Karpas-422 (cell line): ENCODE measurements at regions not wholly inside any gene's neighbourhood (a gene's known extent, or its start where the extent isn't known, plus 50 kb on each side); places are given as distances from the start of the nearest gene placed in this dataset.

Experiments
- DNase-seq: peaks from one replicate; pipeline ENCODE4 v3.0.0-alpha.2; 2015
- H2AFZ ChIP-seq: fragments of 200-600 bp; sonication (generic); 2 replicates; pipeline ENCODE4 v1.6.1; 2014; ENCODE audit warnings: antibody characterized with exemption, low read length, mixed read lengths
- H3K27ac ChIP-seq: fragments of 200-600 bp; sonication (generic); 2 replicates; pipeline ENCODE4 v1.5.1; 2014; ENCODE audit warnings: mild to moderate bottlenecking, low read length, moderate library complexity
- H3K27me3 ChIP-seq: fragments of 200-600 bp; sonication (generic); 2 replicates; pipeline ENCODE4 v1.6.1; 2014; ENCODE audit warnings: low read length, mixed read lengths
- H3K36me3 ChIP-seq: fragments of 200-600 bp; sonication (generic); 2 replicates; pipeline ENCODE4 v1.6.1; 2014; ENCODE audit warnings: low read length, mixed read lengths; ENCODE audit not compliant: insufficient read depth
- H3K4me1 ChIP-seq: fragments of 200-600 bp; sonication (generic); 2 replicates; pipeline ENCODE4 v1.6.1; 2014; ENCODE audit warnings: mild to moderate bottlenecking, low read length, mixed read lengths
- H3K4me2 ChIP-seq: fragments of 200-600 bp; sonication (generic); 2 replicates; pipeline ENCODE4 v1.6.1; 2014; ENCODE audit warnings: low read length, low read depth, mild to moderate bottlenecking; ENCODE audit not compliant: poor library complexity, severe bottlenecking
- H3K4me3 ChIP-seq: fragments of 200-600 bp; sonication (generic); 2 replicates; pipeline ENCODE4 v1.5.1; 2014; ENCODE audit warnings: mild to moderate bottlenecking, antibody characterized with exemption, low read length, mixed read lengths
- H3K79me2 ChIP-seq: fragments of 200-600 bp; sonication (generic); 2 replicates; pipeline ENCODE4 v1.6.1; 2014; ENCODE audit warnings: mild to moderate bottlenecking, low read length, mixed read lengths
- H3K9ac ChIP-seq: fragments of 200-600 bp; sonication (generic); 2 replicates; pipeline ENCODE4 v1.6.0; 2014; ENCODE audit warnings: low read length
- H3K9me2 ChIP-seq: fragments of 200-600 bp; sonication (generic), shearing (Covaris generic); replicated peaks from 2 replicates; pipeline ENCODE4 v1.6.0; 2014; ENCODE audit warnings: mild to moderate bottlenecking, low read length, moderate library complexity; ENCODE audit not compliant: insufficient read depth
- H3K9me3 ChIP-seq: fragments of 300-700, 200-600 bp; sonication (generic); 2 replicates; pipeline ENCODE4 v1.6.1; 2014; ENCODE audit warnings: low read length, mixed read lengths
- H4K20me1 ChIP-seq: fragments of 200-600 bp; sonication (generic); 2 replicates; pipeline ENCODE4 v1.6.1; 2014; ENCODE audit warnings: mild to moderate bottlenecking, antibody characterized with exemption, low read length, low read depth; ENCODE audit not compliant: insufficient read depth

DNA sequence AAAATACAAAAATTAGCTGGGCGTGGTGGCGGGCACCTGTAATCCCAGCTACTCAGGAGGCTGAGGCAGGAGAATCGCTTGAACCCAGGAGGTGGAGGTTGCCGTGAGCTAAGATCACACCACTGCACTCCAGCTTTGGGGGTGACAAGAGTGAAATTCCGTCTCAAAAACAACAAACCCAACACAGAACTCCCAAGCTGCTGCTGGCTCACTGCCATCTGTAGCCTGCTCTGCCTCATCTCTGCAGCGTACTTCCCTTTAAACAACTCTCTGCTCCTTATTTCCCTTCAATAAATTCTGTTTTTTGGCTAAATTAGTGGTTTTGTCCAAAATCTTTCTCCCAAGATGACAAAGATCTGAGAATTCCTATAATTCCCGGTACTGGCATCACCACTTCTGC, 189.2 kb upstream of the GALNT17 start:
- Histone ChIP-seq H3K4me1 (no peaks in the 10 kb centered on the region), H3K4me2 (no peak overlapping the region), H3K36me3 (no peaks in the 10 kb centered on the region), H3K9ac (no peak overlapping the region), H3K4me3 (no peak overlapping the region), H3K9me2 (no peaks in the 10 kb centered on the region), H4K20me1 (no peaks in the 10 kb centered on the region), H3K27me3 (no peaks in the 10 kb centered on the region), H3K27ac (no peak overlapping the region), H3K79me2 (no peaks in the 10 kb centered on the region), H3K9me3 (no peaks in the 10 kb centered on the region), H2AFZ (no peak overlapping the region)
- no peak for DNase-seq

DNA sequence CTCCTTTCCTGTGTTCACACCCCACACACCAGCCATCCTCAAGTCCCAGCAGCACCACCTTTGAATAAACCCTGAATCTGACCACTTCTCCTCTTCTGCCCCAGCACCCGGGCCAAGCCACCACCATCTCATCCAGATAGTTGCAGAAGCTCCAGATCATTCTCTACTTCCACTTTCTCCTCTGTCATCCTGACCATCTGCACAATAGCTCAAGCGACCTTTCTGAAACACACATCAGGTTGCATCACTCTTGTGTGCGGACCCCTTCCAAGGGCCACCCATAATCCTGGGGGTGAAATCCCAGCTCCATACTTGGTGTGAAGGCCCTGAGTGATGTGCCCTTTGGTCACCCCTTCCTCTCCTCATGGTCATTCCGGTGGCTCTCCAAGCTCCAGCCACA, 187.4 kb upstream of the GALNT17 start:
- H3K4me1 ChIP-seq, result no peaks in the 10 kb centered on the region
- no peak overlapping the region for H3K27ac ChIP-seq
- no peaks in the 10 kb centered on the region for H3K79me2 ChIP-seq
- no peak overlapping the region for H3K4me2 ChIP-seq
- H3K27me3 ChIP-seq, result no peaks in the 10 kb centered on the region
- H3K9me2 ChIP-seq, result no peaks in the 10 kb centered on the region
- no peak overlapping the region for H3K9ac ChIP-seq
- peaks cover 2% of the 10 kb centered on the region; the same call in 1 of the 2 replicates for H3K9me3 ChIP-seq
- H4K20me1 ChIP-seq, result no peaks in the 10 kb centered on the region
- DNase-seq, result no peak
- no peak overlapping the region for H3K4me3 ChIP-seq
- H3K36me3 ChIP-seq, result no peaks in the 10 kb centered on the region
- H2AFZ ChIP-seq, result no peak overlapping the region

DNA sequence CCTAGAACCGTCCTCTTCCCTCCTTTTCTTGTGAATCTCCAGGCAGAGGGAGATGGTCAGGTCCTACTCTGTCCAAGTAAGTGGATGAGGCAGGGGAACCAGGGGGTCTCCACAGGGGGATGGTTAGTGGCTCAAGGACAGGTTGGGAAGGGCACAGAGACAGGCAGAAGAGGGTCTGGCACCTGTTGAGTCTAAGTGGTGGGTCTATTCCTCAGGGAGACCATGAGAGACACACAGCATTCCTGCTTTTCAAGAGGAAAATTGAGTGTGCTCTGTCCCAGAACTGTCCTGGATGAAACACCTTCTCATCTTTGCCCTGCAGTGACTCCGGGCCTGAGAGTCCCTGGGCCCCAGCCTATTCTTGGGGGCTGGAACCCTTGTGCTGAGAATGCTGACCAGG, 184.8 kb upstream of the GALNT17 start:
- H3K4me1 ChIP-seq, result no peaks in the 10 kb centered on the region
- H3K27me3 ChIP-seq, result no peaks in the 10 kb centered on the region
- peaks cover 2% of the 10 kb centered on the region; the same call in 1 of the 2 replicates for H3K9me3 ChIP-seq
- no peak overlapping the region for H3K27ac ChIP-seq
- H4K20me1 ChIP-seq, result no peaks in the 10 kb centered on the region
- H3K9ac ChIP-seq, result no peak overlapping the region
- DNase-seq, result no peak
- H2AFZ ChIP-seq, result no peak overlapping the region
- H3K9me2 ChIP-seq, result no peaks in the 10 kb centered on the region
- no peaks in the 10 kb centered on the region for H3K36me3 ChIP-seq
- H3K4me2 ChIP-seq, result no peak overlapping the region
- no peak overlapping the region for H3K4me3 ChIP-seq
- H3K79me2 ChIP-seq, result no peaks in the 10 kb centered on the region

DNA sequence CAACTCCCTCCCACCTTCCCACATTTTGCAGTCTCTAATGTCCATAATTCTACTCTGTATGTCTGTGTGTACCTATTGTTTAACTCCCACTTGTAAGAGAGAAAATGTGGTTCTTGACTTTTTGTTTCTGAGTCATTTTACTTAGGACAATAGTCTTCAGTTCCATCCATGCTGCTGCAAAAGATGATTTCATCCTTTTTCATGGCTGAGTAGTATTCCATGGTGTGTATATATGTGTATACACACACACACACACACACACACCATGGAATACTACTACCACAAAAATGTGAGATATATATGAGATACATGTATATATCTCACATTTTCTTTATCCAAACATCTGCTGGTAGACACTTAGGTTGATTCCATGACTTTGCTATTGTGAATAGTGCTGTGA, 182.1 kb upstream of the GALNT17 start:
- no peaks in the 10 kb centered on the region for H3K36me3 ChIP-seq
- no peak overlapping the region for H3K4me2 ChIP-seq
- no peak overlapping the region for H2AFZ ChIP-seq
- no peak for DNase-seq
- H3K9me3 ChIP-seq, result peaks cover 2% of the 10 kb centered on the region; the same call in 1 of the 2 replicates
- H3K9ac ChIP-seq, result no peak overlapping the region
- H3K4me3 ChIP-seq, result no peak overlapping the region
- H4K20me1 ChIP-seq, result no peaks in the 10 kb centered on the region
- H3K9me2 ChIP-seq, result no peaks in the 10 kb centered on the region
- no peaks in the 10 kb centered on the region for H3K4me1 ChIP-seq
- H3K27ac ChIP-seq, result no peak overlapping the region
- 0 out of 2 replicates have a peak, but pooled peaks cover 3% of the 10 kb centered on the region for H3K27me3 ChIP-seq
- no peaks in the 10 kb centered on the region for H3K79me2 ChIP-seq

DNA sequence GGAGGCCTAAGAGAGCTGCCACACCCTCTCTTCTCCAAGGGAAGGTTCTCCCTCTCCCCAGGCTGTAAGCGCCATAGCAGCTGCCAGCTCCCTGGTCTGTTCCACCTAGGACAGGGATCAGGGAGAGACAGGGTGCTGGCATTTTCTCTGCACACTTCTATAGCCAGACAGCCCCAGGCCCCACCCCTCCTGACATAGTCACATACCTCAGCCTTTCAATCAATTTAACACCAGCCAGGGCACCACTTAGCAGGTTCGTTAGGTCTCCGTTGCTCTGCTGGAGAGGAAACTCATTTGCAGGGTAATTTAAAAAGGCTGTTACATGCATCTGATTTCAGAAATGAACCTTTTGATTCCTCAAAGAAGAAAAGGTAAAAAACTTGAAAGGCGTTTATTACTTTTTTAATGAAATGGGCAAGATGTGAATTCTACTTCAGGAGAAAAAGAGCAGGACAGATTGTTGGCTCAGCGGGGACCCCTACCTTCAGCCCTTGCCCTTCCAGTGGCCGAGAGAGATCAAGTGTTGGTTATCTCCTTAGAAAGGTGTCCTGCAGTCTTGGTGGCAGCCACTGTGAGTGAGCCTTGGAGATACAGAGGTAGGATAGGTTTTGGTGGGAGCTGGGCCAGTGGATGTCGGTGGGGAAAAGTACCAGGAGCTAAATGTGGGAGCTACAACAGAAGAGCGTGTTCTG, 180.5 kb upstream of the GALNT17 start:
- no peaks in the 10 kb centered on the region for H3K9me2 ChIP-seq
- no peaks in the 10 kb centered on the region for H3K79me2 ChIP-seq
- no peaks in the 10 kb centered on the region for H3K4me1 ChIP-seq
- H4K20me1 ChIP-seq, result no peaks in the 10 kb centered on the region
- no peaks in the 10 kb centered on the region for H3K36me3 ChIP-seq
- no peak overlapping the region for H2AFZ ChIP-seq
- no peak overlapping the region for H3K4me2 ChIP-seq
- no peak overlapping the region for H3K27ac ChIP-seq
- no peak for DNase-seq
- H3K9ac ChIP-seq, result no peak overlapping the region
- 0 out of 2 replicates have a peak, but pooled peaks cover 3% of the 10 kb centered on the region for H3K27me3 ChIP-seq
- no peak overlapping the region for H3K4me3 ChIP-seq
- peaks cover 2% of the 10 kb centered on the region; the same call in 1 of the 2 replicates for H3K9me3 ChIP-seq

DNA sequence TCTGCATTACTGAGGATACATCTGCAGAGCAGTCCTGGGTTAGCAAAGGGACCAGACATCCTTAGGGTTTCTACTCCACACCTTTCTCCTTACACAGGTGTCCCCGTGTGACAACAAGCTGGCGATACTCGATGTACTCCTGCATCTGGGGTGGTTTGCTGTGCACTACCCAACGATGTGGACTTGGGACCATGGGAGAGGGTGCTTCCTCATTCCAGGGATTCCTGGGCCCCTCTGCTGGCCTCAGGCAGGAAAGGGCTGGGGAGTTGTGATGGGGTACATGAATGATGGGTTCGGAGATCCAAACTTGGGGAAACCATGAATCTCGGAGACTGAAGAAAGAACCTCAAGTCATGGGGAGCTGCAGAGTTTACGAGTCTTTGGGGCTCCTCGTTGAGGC, 179.6 kb upstream of the GALNT17 start:
- H3K9me2 ChIP-seq, result no peaks in the 10 kb centered on the region
- H3K4me1 ChIP-seq, result no peaks in the 10 kb centered on the region
- H3K36me3 ChIP-seq, result no peaks in the 10 kb centered on the region
- H2AFZ ChIP-seq, result no peak overlapping the region
- H3K9ac ChIP-seq, result no peak overlapping the region
- DNase-seq, result no peak
- H3K9me3 ChIP-seq, result peaks cover 2% of the 10 kb centered on the region; the same call in 1 of the 2 replicates
- H3K79me2 ChIP-seq, result no peaks in the 10 kb centered on the region
- no peak overlapping the region for H3K4me2 ChIP-seq
- no peak overlapping the region for H3K27ac ChIP-seq
- no peak overlapping the region for H3K4me3 ChIP-seq
- 0 out of 2 replicates have a peak, but pooled peaks cover 3% of the 10 kb centered on the region for H3K27me3 ChIP-seq
- H4K20me1 ChIP-seq, result no peaks in the 10 kb centered on the region

DNA sequence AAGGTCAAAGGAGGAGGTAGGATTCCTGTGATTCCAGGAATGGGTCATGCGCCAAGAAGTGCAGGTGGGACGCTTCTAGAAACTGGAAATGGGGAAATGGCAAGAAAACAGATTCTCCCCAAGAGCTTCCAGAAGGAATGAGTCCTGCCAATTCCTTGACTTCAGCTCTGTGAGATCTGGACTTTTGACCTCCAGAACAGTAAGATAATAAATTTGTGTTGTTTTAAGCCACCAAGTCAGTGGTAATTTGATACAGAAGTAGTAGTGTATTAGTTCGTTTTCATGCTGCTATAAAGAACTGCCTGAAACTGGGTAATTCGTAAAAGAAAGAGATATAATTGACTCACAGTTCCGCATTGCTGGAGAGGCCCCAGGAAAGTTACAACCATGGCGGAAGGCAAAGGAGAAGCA, 178.6 kb upstream of the GALNT17 start:
- no peaks in the 10 kb centered on the region for H3K79me2 ChIP-seq
- peaks cover 2% of the 10 kb centered on the region; the same call in 1 of the 2 replicates for H3K9me3 ChIP-seq
- no peak for DNase-seq
- H3K27ac ChIP-seq, result no peak overlapping the region
- H3K36me3 ChIP-seq, result no peaks in the 10 kb centered on the region
- H4K20me1 ChIP-seq, result no peaks in the 10 kb centered on the region
- H2AFZ ChIP-seq, result no peak overlapping the region
- H3K4me3 ChIP-seq, result no peak overlapping the region
- H3K4me1 ChIP-seq, result no peaks in the 10 kb centered on the region
- H3K27me3 ChIP-seq, result 0 out of 2 replicates have a peak, but pooled peaks cover 3% of the 10 kb centered on the region
- no peak overlapping the region for H3K9ac ChIP-seq
- H3K4me2 ChIP-seq, result no peak overlapping the region
- no peaks in the 10 kb centered on the region for H3K9me2 ChIP-seq

DNA sequence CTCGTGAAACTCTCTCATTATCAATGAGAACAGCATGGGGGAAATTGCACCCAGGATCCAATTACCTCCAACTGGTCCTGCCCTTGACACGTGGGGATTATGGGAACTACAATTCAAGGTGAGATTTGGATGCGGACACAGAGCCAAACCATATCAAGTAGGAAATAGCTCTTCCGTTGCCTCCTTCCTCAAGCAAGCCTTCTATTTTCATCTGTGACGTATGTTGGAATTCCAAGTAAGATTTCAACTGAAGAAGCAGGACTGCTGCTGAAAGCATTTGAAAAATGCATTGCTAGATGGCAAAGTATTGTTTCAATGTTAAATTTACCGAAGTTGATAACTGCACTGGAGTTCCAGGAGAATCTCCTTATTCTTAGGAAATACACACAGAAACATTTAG, 178.1 kb upstream of the GALNT17 start:
- H3K4me3 ChIP-seq, result no peak overlapping the region
- H3K9me2 ChIP-seq, result no peaks in the 10 kb centered on the region
- H3K4me1 ChIP-seq, result no peaks in the 10 kb centered on the region
- no peaks in the 10 kb centered on the region for H3K9me3 ChIP-seq
- no peak overlapping the region for H3K27ac ChIP-seq
- H3K4me2 ChIP-seq, result no peak overlapping the region
- no peak overlapping the region for H3K9ac ChIP-seq
- DNase-seq, result no peak
- H3K36me3 ChIP-seq, result no peaks in the 10 kb centered on the region
- H3K27me3 ChIP-seq, result 0 out of 2 replicates have a peak, but pooled peaks cover 3% of the 10 kb centered on the region
- no peaks in the 10 kb centered on the region for H3K79me2 ChIP-seq
- no peaks in the 10 kb centered on the region for H4K20me1 ChIP-seq
- no peak overlapping the region for H2AFZ ChIP-seq
